B cell (primary cell): ENCODE measurements at regions not wholly inside any gene's neighbourhood (a gene's known extent, or its start where the extent isn't known, plus 50 kb on each side); places are given as distances from the start of the nearest gene placed in this dataset.

Source experiments
- ATAC-seq: fragments of 200-7000 bp; cut with Tn5 transposase; one replicate; pipeline ENCODE4 v1.10.0; 2021; ENCODE audit warnings: low read depth, mild to moderate bottlenecking, moderate number of reproducible peaks, moderate library complexity
- CTCF ChIA-PET: fragments of 350-600 bp; sonication (Branson Sonifier 250); formaldehyde crosslinking; loops from one replicate; lab custom pipeline; 2021; ENCODE audit warnings: antibody characterized with exemption, inconsistent platforms; lab: Charles Lee
- POLR2A ChIA-PET: fragments of 350-600 bp; sonication (Branson Sonifier 250); formaldehyde crosslinking; loops from one replicate; lab custom pipeline; 2021; ENCODE audit warnings: antibody characterized with exemption; lab: Charles Lee
- DNase-seq: peaks from one replicate; pipeline ENCODE4 v3.0.0; 2013
- H2AFZ ChIP-seq: 2 replicates; pipeline ENCODE4 v1.6.1; 2012; ENCODE audit warnings: mild to moderate bottlenecking, low read depth, low read length; ENCODE audit not compliant: insufficient read depth, poor library complexity, severe bottlenecking
- H3K27ac ChIP-seq, 2 donors: 1 replicate in 1 of 2; 2 replicates in 1 of 2; pipeline ENCODE4 v1.5.1; 2012 to 2013; ENCODE audit warnings: low read length in 2 of 2, mild to moderate bottlenecking in 2 of 2, moderate library complexity in 1 of 2
- H3K27me3 ChIP-seq, 4 experiments: fragments of 200-600 bp in 1 of 4; sonication (generic) in 1 of 4; replicated peaks in 1 of 4; 1 replicate in 2 of 4; 2 replicates in 2 of 4; pipeline versions ENCODE4 v1.6.1 to v1.7.0; 2013 to 2016; ENCODE audit warnings: low read length in 3 of 4, mild to moderate bottlenecking in 2 of 4, mixed read lengths in 1 of 4, moderate library complexity in 1 of 4; ENCODE audit not compliant: insufficient read depth in 4 of 4, control insufficient read depth in 3 of 4; ENCODE audit errors: control extremely low read depth in 1 of 4
- H3K36me3 ChIP-seq, 2 experiments: replicated peaks in 1 of 2; 1 replicate in 1 of 2; 2 replicates in 1 of 2; pipeline versions ENCODE4 v1.6.1 to v1.7.1; 2013; ENCODE audit warnings: low read length in 1 of 2; ENCODE audit not compliant: insufficient read depth in 2 of 2, control insufficient read depth in 1 of 2; ENCODE audit errors: control extremely low read depth in 1 of 2, extremely low read depth in 1 of 2
- H3K4me1 ChIP-seq, 2 donors: fragments of 200-600 bp in 1 of 2; sonication (generic) in 1 of 2; 1 replicate in 1 of 2; 2 replicates in 1 of 2; pipeline versions ENCODE4 v1.5.1 to v1.6.1; 2013 to 2017; ENCODE audit warnings: low read length in 2 of 2; ENCODE audit not compliant: control insufficient read depth in 2 of 2, insufficient read depth in 2 of 2
- H3K4me2 ChIP-seq: replicated peaks from 2 replicates; pipeline ENCODE3; 2012; ENCODE audit warnings: mild to moderate bottlenecking, low read depth, low read length; ENCODE audit not compliant: poor library complexity, severe bottlenecking
- H3K4me3 ChIP-seq, 5 experiments: fragments of 200-600 bp in 1 of 5; sonication (generic) in 1 of 5; 1 replicate in 3 of 5; 2 replicates in 2 of 5; pipeline versions ENCODE4 v1.5.1 to v1.7.0; 2011 to 2016; ENCODE audit warnings: low read length in 4 of 5, mild to moderate bottlenecking in 4 of 5, low read depth in 2 of 5, control low read depth in 1 of 5, moderate library complexity in 1 of 5; ENCODE audit not compliant: insufficient read depth in 1 of 5; ENCODE audit errors: control extremely low read depth in 1 of 5, extremely low read depth in 1 of 5
- H3K79me2 ChIP-seq: fragments of 200-600 bp; sonication (generic); one replicate; pipeline ENCODE4 v1.6.0; 2016; ENCODE audit warnings: low read length; ENCODE audit not compliant: control insufficient read depth, insufficient read depth
- H3K9ac ChIP-seq: fragments of 200-600 bp; sonication (generic); 2 replicates; pipeline ENCODE4 v1.6.1; 2017; ENCODE audit warnings: mild to moderate bottlenecking, low read length, moderate library complexity
- H3K9me3 ChIP-seq, 3 donors: one replicate each; pipeline versions ENCODE4 v1.6.1 to v1.7.1; 2013; ENCODE audit warnings: low read length in 2 of 3; ENCODE audit not compliant: control insufficient read depth in 2 of 3, insufficient read depth in 1 of 3; ENCODE audit errors: control extremely low read depth in 1 of 3
- H4K20me1 ChIP-seq: 2 replicates; pipeline ENCODE4 v1.6.0; 2012; ENCODE audit warnings: mild to moderate bottlenecking, low read length; ENCODE audit not compliant: insufficient read depth, control insufficient read depth, poor library complexity, severe bottlenecking
- H3K27ac Mint-ChIP-seq: one replicate; pipeline ENCODE4 v1.8.0; 2021; ENCODE audit warnings: mixed read lengths
- H3K27me3 Mint-ChIP-seq: one replicate; pipeline ENCODE4 v1.8.0; 2021; ENCODE audit warnings: mixed read lengths
- H3K4me1 Mint-ChIP-seq: one replicate; pipeline ENCODE4 v1.8.0; 2021; ENCODE audit warnings: mixed read lengths
- H3K4me3 Mint-ChIP-seq: one replicate; pipeline ENCODE4 v1.8.0; 2021; ENCODE audit warnings: mixed read lengths
- H3K9me3 Mint-ChIP-seq: one replicate; pipeline ENCODE4 v1.8.0; 2022; ENCODE audit warnings: mixed read lengths; ENCODE audit not compliant: insufficient read depth
- EZH2 ChIP-seq: IDR thresholded peaks from 2 replicates; pipeline ENCODE4 v1.6.1; 2012; ENCODE audit warnings: borderline replicate concordance, low read depth, mild to moderate bottlenecking, moderate library complexity, low read length; ENCODE audit not compliant: insufficient read depth, poor library complexity, severe bottlenecking
- WGBS: methylation state at CpG from one replicate; pipeline ENCODE4 v1.1.5; 2013; ENCODE audit warnings: missing lambda C conversion rate; ENCODE audit not compliant: insufficient coverage; 5-methylcytosine and 5-hydroxymethylcytosine counted together
- intact Hi-C: fragments of 100-400 bp; cut with micrococcal nuclease; formaldehyde crosslinking; loops from one replicate; pipeline ENCODE4 v1.10.0; 2022
- TF ChIP-seq, protein P1 (sequence below): fragments of 200-600 bp; IDR thresholded peaks from one replicate; pipeline ENCODE4 v1.8.0; 2022; ENCODE audit warnings: antibody characterized with exemption, mild to moderate bottlenecking

DNA sequence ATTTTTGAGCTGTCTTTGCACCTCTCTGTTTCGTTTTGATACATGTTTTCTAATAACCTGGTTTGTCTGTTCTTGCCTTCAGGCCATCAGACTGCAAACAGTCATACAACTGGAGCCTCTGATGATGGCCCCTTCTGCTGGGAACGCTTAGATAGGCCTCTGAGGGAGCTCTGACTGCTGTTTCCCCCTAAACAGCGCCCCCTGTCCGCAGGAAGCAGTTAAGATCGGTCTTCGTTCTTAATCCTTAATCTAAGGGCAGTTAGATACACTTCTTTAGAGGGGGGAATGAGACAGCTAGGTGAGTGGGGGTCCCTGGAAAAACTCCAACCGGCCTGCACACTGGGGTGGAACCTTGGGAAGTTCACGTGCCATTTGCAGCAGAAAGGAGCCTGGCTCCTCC, 1338.8 kb upstream of the SEL1L start:
- no peaks in the 10 kb centered on the region for H3K4me1 Mint-ChIP-seq
- H3K9ac ChIP-seq: no peak overlapping the region
- ChIA-PET POLR2A (no interaction called here), CTCF (no interaction called here)
- H3K27me3 Mint-ChIP-seq: no peaks in the 10 kb centered on the region
- TF ChIP-seq, protein P1, sequence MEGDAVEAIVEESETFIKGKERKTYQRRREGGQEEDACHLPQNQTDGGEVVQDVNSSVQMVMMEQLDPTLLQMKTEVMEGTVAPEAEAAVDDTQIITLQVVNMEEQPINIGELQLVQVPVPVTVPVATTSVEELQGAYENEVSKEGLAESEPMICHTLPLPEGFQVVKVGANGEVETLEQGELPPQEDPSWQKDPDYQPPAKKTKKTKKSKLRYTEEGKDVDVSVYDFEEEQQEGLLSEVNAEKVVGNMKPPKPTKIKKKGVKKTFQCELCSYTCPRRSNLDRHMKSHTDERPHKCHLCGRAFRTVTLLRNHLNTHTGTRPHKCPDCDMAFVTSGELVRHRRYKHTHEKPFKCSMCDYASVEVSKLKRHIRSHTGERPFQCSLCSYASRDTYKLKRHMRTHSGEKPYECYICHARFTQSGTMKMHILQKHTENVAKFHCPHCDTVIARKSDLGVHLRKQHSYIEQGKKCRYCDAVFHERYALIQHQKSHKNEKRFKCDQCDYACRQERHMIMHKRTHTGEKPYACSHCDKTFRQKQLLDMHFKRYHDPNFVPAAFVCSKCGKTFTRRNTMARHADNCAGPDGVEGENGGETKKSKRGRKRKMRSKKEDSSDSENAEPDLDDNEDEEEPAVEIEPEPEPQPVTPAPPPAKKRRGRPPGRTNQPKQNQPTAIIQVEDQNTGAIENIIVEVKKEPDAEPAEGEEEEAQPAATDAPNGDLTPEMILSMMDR: no peak
- TF ChIP-seq EZH2: no peak
- ATAC-seq: no peak
- WGBS: 80% methylated on average over 7 of the region's 8 CpGs
- H3K4me1 ChIP-seq: no peaks in the 10 kb centered on the region
- peaks cover 0 to 8% (median 0%) of the 10 kb centered on the region in 3 donors for H3K9me3 ChIP-seq
- no peaks in the 10 kb centered on the region for H3K27me3 ChIP-seq
- H2AFZ ChIP-seq: no peak overlapping the region
- no peaks in the 10 kb centered on the region for H4K20me1 ChIP-seq
- DNase-seq: no peak
- no peaks in the 10 kb centered on the region for H3K36me3 ChIP-seq
- no peaks in the 10 kb centered on the region for H3K79me2 ChIP-seq
- no peak overlapping the region for H3K4me3 ChIP-seq
- H3K4me3 Mint-ChIP-seq: no peak overlapping the region
- no peak overlapping the region for H3K27ac ChIP-seq
- H3K27ac Mint-ChIP-seq: no peak overlapping the region
- intact Hi-C loops: no loop called here
- H3K4me2 ChIP-seq: no peak overlapping the region
- H3K9me3 Mint-ChIP-seq: peaks cover 10% of the 10 kb centered on the region

DNA sequence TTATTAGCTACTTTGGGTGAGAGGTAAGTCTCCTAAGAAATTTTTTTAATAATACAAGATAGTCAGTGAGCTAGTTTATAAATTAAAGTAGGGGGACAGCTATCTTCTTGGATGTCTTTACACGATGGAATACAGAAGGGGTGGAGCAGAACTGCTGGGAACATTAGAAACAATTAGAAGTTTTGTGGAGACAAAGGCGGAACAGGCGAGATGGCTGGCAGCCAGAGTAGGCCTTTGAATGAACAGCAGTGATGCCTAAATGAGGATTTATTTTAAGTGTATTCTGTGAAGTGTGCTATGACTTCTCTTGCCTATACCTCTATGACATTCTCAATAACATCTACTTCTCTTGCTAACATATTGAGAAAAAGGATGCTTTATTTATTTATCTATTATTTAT, 1345.3 kb upstream of the SEL1L start:
- Mint-ChIP-seq H3K4me1 (no peaks in the 10 kb centered on the region), H3K9me3 (peaks cover 8% of the 10 kb centered on the region), H3K27me3 (no peaks in the 10 kb centered on the region), H3K4me3 (no peak overlapping the region), H3K27ac (no peak overlapping the region)
- Histone ChIP-seq H3K36me3 (no peaks in the 10 kb centered on the region), H3K79me2 (no peaks in the 10 kb centered on the region), H3K9me3 (peaks cover 0 to 3% (median 0%) of the 10 kb centered on the region in 3 donors), H2AFZ (no peak overlapping the region), H3K4me3 (no peak overlapping the region), H3K27me3 (no peaks in the 10 kb centered on the region), H3K27ac (no peak overlapping the region), H3K9ac (no peak overlapping the region), H3K4me2 (no peak overlapping the region), H4K20me1 (no peaks in the 10 kb centered on the region), H3K4me1 (no peaks in the 10 kb centered on the region)
- WGBS: 71% methylated on average over 1 of the region's 3 CpGs
- POLR2A ChIA-PET: no interaction called here
- no peak for ATAC-seq
- intact Hi-C loops: no loop called here
- no peak for DNase-seq
- CTCF ChIA-PET: no interaction called here
- TF ChIP-seq, protein P1: no peak
- no peak for TF ChIP-seq EZH2
